HepG2 (cell line): ENCODE measurements at regions not wholly inside any gene's neighbourhood (a gene's known extent, or its start where the extent isn't known, plus 50 kb on each side); places are given as distances from the start of the nearest gene placed in this dataset.

Experiments used
- ATAC-seq: fragments of 200-7000 bp; cut with Tn5 transposase; 3 replicates; pipeline ENCODE4 v1.9.1; 2020; ENCODE audit warnings: mild to moderate bottlenecking, moderate library complexity
- BruUV-seq: library from RNA; stranded (reverse); fragments of 400-500 nt; replicated peaks from 2 replicates; lab custom pipeline; 2021; lab: Mats Ljungman, UMichigan
- CTCF ChIA-PET: fragments of 300-600 bp; formaldehyde crosslinking; extraction: SDS; loops from one replicate; lab custom pipeline; 2021; ENCODE audit warnings: low total read pairs, inconsistent platforms, low intra/inter-chr PET ratio; lab: Yijun Ruan, JAX
- POLR2A ChIA-PET: fragments of 350-600 bp; sonication (Branson Sonifier 250); formaldehyde crosslinking; loops from one replicate; lab custom pipeline; 2020; ENCODE audit warnings: antibody characterized with exemption, inconsistent platforms; lab: Yijun Ruan, JAX
- DNase-seq: peaks from one replicate; pipeline ENCODE4 v3.0.0-alpha.2; 2015; ENCODE audit warnings: low spot score
- FAIRE-seq: peaks from 3 replicates; lab custom pipeline; 2011; peaks lifted over from hg19 to GRCh38; lab: Jason Lieb, UNC
- H2AFZ ChIP-seq: one replicate; pipeline ENCODE4 v1.6.1; 2011; ENCODE audit warnings: low read length, inconsistent platforms
- H3K27ac ChIP-seq: fragments of 300-600 bp; 3 replicates; pipeline ENCODE4 v1.8.0; 2011; ENCODE audit warnings: mixed run types, mild to moderate bottlenecking, mixed read lengths, low read length, inconsistent platforms; ENCODE audit not compliant: insufficient read depth; ENCODE audit errors: extremely low read length
- H3K27me3 ChIP-seq, 2 experiments: fragments of 200-600 bp in 1 of 2; 2 replicates in 1 of 2; 3 replicates in 1 of 2; pipeline versions ENCODE4 v1.6.0 to v1.8.0; 2011; ENCODE audit warnings: low read length in 2 of 2, mild to moderate bottlenecking in 2 of 2, moderate library complexity in 2 of 2, inconsistent platforms in 1 of 2; ENCODE audit not compliant: insufficient read depth in 2 of 2, control insufficient read depth in 1 of 2
- H3K36me3 ChIP-seq, 2 experiments: fragments of 200-600 bp in 1 of 2; replicated peaks in 1 of 2; 2 replicates in 1 of 2; 3 replicates in 1 of 2; pipeline versions ENCODE4 v1.5.1 to v1.8.0; 2011; ENCODE audit warnings: low read length in 2 of 2, inconsistent platforms in 1 of 2; ENCODE audit not compliant: insufficient read depth in 2 of 2, control insufficient read depth in 1 of 2
- H3K4me1 ChIP-seq: 2 replicates; pipeline ENCODE4 v1.5.1; 2012; ENCODE audit warnings: low read length, inconsistent platforms; ENCODE audit not compliant: insufficient read depth
- H3K4me2 ChIP-seq: 2 replicates; pipeline ENCODE4 v1.6.0; 2011; ENCODE audit warnings: low read depth, low read length, inconsistent platforms
- H3K4me3 ChIP-seq, 3 experiments: fragments of 200-600 bp in 1 of 3; sonication (generic), shearing (Covaris generic) in 1 of 3; replicated peaks in 1 of 3; 2 replicates each; pipeline ENCODE4 v1.5.1; 2011 to 2016; ENCODE audit warnings: low read length in 3 of 3, inconsistent platforms in 2 of 3, low read depth in 2 of 3, mild to moderate bottlenecking in 2 of 3, control low read depth in 1 of 3, mixed read lengths in 1 of 3; ENCODE audit not compliant: insufficient read depth in 1 of 3
- H3K79me2 ChIP-seq: one replicate; pipeline ENCODE4 v1.6.1; 2011; ENCODE audit warnings: low read length, inconsistent platforms; ENCODE audit not compliant: insufficient read depth
- H3K9ac ChIP-seq: 2 replicates; pipeline ENCODE4 v1.6.0; 2011; ENCODE audit warnings: mild to moderate bottlenecking, low read depth, low read length, inconsistent platforms; ENCODE audit not compliant: insufficient read depth
- H3K9me3 ChIP-seq: 2 replicates; pipeline ENCODE4 v1.5.1; 2012; ENCODE audit warnings: mild to moderate bottlenecking, low read length
- H4K20me1 ChIP-seq: 2 replicates; pipeline ENCODE4 v1.6.0; 2011; ENCODE audit warnings: inconsistent platforms, mild to moderate bottlenecking, low read length, moderate library complexity; ENCODE audit not compliant: insufficient read depth
- BRD4 ChIP-seq: sonication (generic); formaldehyde crosslinking; IDR thresholded peaks from 2 replicates; pipeline ENCODE4 v1.4.0; 2020; ENCODE audit warnings: missing genetic modification reagents
- CHCHD3 ChIP-seq: sonication (generic); formaldehyde crosslinking; IDR thresholded peaks from 2 replicates; pipeline ENCODE4 v1.8.0; 2022; ENCODE audit warnings: mild to moderate bottlenecking, missing genetic modification reagents, moderate library complexity
- ONECUT2 ChIP-seq: sonication (generic); formaldehyde crosslinking; IDR thresholded peaks from 2 replicates; pipeline ENCODE4 v1.4.0; 2020; ENCODE audit warnings: missing genetic modification reagents
- RXRB ChIP-seq: IDR thresholded peaks from 2 replicates; pipeline ENCODE4 v1.6.1; 2016; ENCODE audit warnings: borderline replicate concordance, missing genetic modification reagents, missing compliant biosample characterization
- U2AF2 ChIP-seq: fragments of 200-400 bp; formaldehyde crosslinking; IDR thresholded peaks from 2 replicates; pipeline ENCODE4 v1.6.1; 2017; ENCODE audit warnings: low read depth, mild to moderate bottlenecking, low read length
- ZNF431 ChIP-seq: sonication (generic); formaldehyde crosslinking; IDR thresholded peaks from 2 replicates; pipeline ENCODE4 v1.9.0; 2022; ENCODE audit warnings: missing genetic modification reagents, low read depth, mild to moderate bottlenecking, borderline replicate concordance
- ZNF549 ChIP-seq: sonication (generic); formaldehyde crosslinking; IDR thresholded peaks from 2 replicates; pipeline ENCODE4 v1.5.0; 2020; ENCODE audit warnings: missing genetic modification reagents
- ZNF768 ChIP-seq: sonication (generic); formaldehyde crosslinking; IDR thresholded peaks from 2 replicates; pipeline ENCODE4 v1.4.0; 2020; ENCODE audit warnings: missing genetic modification reagents
- WGBS: methylation state at CpG from one replicate; pipeline ENCODE4 v1.1.6; 2017; ENCODE audit warnings: low lambda C conversion rate; 5-methylcytosine and 5-hydroxymethylcytosine counted together
- in situ Hi-C: cut with HindIII; loops from 2 replicates; pipeline ENCODE4 v1.10.0; 2017; ENCODE audit warnings: low pct_unique_long_range_greater_than_20kb; ENCODE audit not compliant: extremely low pct_ligation_motif_present
- intact Hi-C: fragments of 100-400 bp; cut with micrococcal nuclease; formaldehyde crosslinking; loops from one replicate; pipeline ENCODE4 v1.10.0; 2022; ENCODE audit not compliant: unreplicated experiment
- TF ChIP-seq, protein P1 (sequence below): sonication (generic); formaldehyde crosslinking; conservative IDR thresholded peaks from 2 replicates; pipeline ENCODE4 v1.4.0; 2020; ENCODE audit warnings: mild to moderate bottlenecking, missing genetic modification reagents, moderate library complexity

- TF ChIP-seq, protein P1, sequence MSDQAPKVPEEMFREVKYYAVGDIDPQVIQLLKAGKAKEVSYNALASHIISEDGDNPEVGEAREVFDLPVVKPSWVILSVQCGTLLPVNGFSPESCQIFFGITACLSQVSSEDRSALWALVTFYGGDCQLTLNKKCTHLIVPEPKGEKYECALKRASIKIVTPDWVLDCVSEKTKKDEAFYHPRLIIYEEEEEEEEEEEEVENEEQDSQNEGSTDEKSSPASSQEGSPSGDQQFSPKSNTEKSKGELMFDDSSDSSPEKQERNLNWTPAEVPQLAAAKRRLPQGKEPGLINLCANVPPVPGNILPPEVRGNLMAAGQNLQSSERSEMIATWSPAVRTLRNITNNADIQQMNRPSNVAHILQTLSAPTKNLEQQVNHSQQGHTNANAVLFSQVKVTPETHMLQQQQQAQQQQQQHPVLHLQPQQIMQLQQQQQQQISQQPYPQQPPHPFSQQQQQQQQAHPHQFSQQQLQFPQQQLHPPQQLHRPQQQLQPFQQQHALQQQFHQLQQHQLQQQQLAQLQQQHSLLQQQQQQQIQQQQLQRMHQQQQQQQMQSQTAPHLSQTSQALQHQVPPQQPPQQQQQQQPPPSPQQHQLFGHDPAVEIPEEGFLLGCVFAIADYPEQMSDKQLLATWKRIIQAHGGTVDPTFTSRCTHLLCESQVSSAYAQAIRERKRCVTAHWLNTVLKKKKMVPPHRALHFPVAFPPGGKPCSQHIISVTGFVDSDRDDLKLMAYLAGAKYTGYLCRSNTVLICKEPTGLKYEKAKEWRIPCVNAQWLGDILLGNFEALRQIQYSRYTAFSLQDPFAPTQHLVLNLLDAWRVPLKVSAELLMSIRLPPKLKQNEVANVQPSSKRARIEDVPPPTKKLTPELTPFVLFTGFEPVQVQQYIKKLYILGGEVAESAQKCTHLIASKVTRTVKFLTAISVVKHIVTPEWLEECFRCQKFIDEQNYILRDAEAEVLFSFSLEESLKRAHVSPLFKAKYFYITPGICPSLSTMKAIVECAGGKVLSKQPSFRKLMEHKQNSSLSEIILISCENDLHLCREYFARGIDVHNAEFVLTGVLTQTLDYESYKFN (CRISPR knock-in tag) = no peak
Observed at GRCh38 chr7:21028186-21028585, 241.5 kb upstream of the SP8 start (continued).

DNA sequence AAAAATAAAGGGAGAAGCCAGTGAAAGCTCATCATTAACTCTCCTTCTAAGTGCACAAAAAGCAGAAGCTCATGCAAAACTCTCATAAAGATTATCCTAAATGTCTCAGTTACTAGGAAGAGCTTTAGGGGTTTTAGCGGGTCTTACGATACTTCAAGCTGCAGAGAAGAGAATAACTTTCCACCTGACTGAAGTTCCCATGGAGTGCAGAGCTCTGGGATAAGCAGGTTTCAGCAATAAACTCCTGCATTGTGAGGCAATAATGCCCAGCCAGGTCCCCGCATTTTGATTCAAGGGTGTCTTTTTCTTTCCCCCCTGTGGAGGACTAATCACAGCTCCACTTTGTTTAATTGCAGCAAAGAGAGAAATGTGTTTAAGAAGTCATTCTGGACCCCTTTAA lies 241.9 kb upstream of the SP8 start:
- intact Hi-C loops = no loop called here
- Histone ChIP-seq H3K27me3 (no peaks in the 10 kb centered on the region), H3K9me3 (no peaks in the 10 kb centered on the region), H3K4me3 (no peak overlapping the region), H3K36me3 (no peaks in the 10 kb centered on the region), H4K20me1 (no peaks in the 10 kb centered on the region), H3K79me2 (no peaks in the 10 kb centered on the region), H3K27ac (no peak overlapping the region), H2AFZ (no peak overlapping the region), H3K4me1 (no peaks in the 10 kb centered on the region), H3K4me2 (no peak overlapping the region), H3K9ac (no peak overlapping the region)
- no peak for TF ChIP-seq RXRB (CRISPR knock-in tag)
- WGBS = 83% methylated on average over 3 of the region's 3 CpGs
- DNase-seq (no peak), FAIRE-seq (no peak), ATAC-seq (no peak)
- ChIA-PET CTCF (no interaction called here), POLR2A (no interaction called here)
- in situ Hi-C loops = no loop called here
- no TSS peak for BruUV-seq

GRCh38 chr7:21029006-21029405 lies 242.3 kb upstream of the SP8 start:
- H3K4me3 ChIP-seq = no peak overlapping the region
- no peaks in the 10 kb centered on the region for H3K36me3 ChIP-seq
- H3K4me1 ChIP-seq = no peaks in the 10 kb centered on the region
- DNase-seq (no peak), FAIRE-seq (no peak), ATAC-seq (no peak)
- no peaks in the 10 kb centered on the region for H4K20me1 ChIP-seq
- H3K27me3 ChIP-seq = no peaks in the 10 kb centered on the region
- intact Hi-C loops (no loop called here), in situ Hi-C loops (no loop called here)
- CTCF ChIA-PET = no interaction called here
- no peak overlapping the region for H3K27ac ChIP-seq
- no peaks in the 10 kb centered on the region for H3K79me2 ChIP-seq
- no peak overlapping the region for H3K9ac ChIP-seq
- POLR2A ChIA-PET = no interaction called here
- no peaks in the 10 kb centered on the region for H3K9me3 ChIP-seq
- H3K4me2 ChIP-seq = no peak overlapping the region
- BruUV-seq = no TSS peak
- H2AFZ ChIP-seq = no peak overlapping the region
- no peak for TF ChIP-seq ZNF768
- no peak for TF ChIP-seq ONECUT2 (CRISPR knock-in tag)
- TF ChIP-seq BRD4 (CRISPR knock-in tag) = no peak
- no peak for TF ChIP-seq CHCHD3 (CRISPR knock-in tag)
- no peak for TF ChIP-seq ZNF549 (CRISPR knock-in tag)
- no peak for TF ChIP-seq ZNF431
- no peak for TF ChIP-seq U2AF2
- 23% methylated on average over 6 of the region's 6 CpGs for WGBS
